ENCODE measurements at regions not wholly inside any gene's neighbourhood (a gene's known extent, or its start where the extent isn't known, plus 50 kb on each side); places are given as distances from the start of the nearest gene placed in this dataset.
"Not testable (repeated sequence)": the region's sequence is repeated elsewhere in the genome, so short reads cannot be mapped to it uniquely, and the experiment has no call there.

DNA sequence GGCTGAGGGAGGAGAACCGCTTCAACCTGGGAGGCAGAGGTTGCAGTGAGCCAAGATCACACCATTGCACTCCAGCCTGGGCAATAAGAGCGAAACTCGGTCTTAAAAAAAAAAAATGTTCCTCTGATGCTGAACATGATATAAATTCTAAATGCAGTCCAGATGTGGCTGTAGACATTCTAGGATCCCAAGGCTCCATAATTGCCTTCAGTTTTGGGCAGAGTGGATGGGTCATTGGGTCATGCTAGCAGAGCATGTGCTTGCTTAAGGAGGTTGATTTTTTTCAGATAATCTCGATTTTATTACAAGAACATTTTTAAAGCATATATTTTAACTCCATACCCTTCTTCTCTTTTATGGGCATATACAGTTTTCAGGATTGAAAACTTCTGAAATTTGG lies 112.0 kb downstream of the UTRN start:
- DNase-seq: no peak

GRCh38 chr6:144400321-144400720 lies 115.2 kb downstream of the UTRN start:
- no peak for DNase-seq

- no peak for DNase-seq
Measured at GRCh38 chr6:144401736-144402733, 116.9 kb downstream of the UTRN start.

- DNase-seq: no peak
Measured at GRCh38 chr6:144402750-144403149, 117.6 kb downstream of the UTRN start.

DNA sequence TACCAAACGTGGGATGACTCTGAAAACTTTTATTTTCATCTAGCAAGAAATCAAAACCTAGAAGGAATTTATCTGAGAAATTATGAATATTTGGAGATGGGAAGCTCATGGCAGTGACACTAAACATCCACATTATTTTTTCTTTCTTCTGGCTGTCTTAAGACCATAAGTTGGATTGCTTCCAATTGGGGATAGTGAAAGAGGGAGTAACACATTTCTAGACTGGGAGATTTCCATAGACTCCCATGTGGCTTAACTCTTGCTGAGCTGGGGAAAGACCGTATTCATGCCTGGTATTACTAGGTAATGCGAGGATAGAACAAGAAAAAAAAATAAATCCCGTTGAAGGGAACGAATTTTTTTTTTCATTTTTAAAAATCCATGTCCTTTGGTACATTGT lies 120.0 kb downstream of the UTRN start:
- DNase-seq: no peak

DNA sequence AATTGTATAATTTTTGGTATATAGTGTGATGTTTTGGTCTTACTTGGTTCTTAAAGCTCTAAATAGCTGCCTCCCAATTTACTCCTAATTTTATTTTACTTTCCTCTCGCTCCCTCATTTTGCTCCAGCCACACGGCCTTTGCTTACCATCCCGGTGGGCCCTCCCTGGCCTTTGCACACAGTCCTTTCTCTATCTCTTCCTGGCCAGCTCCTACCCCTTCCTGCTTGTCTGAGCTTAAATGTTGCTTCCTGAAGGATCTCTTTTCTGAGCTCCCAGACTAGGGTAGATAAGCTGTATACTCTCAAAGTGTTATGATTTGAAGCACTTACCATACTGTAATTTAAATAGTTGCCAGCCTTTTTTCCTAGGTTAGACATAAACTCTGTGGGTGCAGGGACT lies 121.7 kb downstream of the UTRN start:
- no peak for DNase-seq

DNA sequence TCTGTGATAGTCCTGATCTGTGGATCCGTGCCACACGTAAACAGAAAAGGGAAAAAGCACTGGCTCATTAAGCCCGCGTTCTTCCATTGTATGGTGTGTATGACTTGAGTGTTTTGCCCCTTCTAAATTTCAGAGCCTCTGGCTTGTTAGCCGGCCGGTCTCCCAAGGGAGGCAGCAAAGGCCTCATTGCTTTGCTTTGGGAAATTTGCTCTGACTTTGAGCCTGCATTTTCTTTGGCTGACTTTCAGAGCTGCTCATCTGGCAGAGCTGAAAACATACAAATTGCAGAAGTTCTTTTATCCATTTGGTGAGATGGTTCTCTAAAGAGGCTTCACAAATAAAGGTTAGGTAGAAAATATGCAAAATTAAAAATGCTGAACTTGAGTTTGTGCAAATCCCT lies 123.0 kb downstream of the UTRN start:
- no peak for DNase-seq

- no peak for DNase-seq
Measured at GRCh38 chr6:144410059-144410458, 124.9 kb downstream of the UTRN start.

DNA sequence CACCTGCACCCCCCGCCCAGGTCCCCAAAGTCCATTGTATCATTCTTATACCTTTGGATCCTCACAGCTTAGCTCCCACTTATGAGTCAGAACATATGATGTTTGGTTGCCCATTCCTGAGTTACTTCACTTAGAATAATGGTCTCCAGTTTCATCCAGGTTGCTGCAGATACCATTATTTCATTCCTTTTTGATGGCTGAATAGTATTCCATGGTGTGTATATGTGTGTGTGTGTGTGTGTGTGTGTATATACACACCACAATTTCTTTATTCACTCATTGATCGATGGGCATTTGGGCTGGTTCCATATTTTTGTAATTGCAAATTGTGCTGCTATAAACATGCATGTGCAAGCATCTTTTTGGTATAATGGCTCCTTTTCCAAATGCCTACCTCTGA lies 125.4 kb downstream of the UTRN start:
- not testable (repeated sequence) for DNase-seq

DNA sequence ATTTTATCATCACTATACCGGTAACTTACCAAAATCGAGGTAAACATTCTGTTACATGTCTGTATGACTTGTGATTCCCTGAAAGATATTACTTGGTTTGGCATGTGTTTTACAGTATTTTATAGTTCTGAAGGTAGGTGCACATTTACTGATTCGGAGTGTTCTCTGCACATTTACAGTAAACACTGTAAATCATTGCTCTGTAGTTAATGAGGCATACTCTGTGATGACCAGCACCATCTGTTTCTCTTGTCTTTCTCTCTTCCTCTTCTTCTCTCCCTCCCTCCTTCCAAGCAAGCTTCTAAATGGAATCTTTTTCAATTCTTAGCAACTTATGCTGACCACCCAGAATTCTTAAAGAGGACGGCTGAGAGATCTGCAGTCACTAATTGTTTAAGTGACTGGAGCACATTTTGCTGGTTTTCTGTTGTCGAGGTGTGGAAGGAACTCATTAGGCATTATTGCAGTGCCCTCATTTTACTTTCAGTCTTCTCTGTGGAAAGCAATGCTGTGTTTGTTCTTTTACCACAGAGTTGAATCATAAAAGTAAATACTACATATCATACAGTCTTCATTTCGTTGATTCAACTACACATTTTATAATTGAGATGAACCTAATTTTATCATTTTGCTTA lies 126.5 kb downstream of the UTRN start:
- DNase-seq: no peak

- DNase-seq: no peak
Measured at GRCh38 chr6:144413418-144413817, 128.3 kb downstream of the UTRN start.

- DNase-seq: no peak
Measured at GRCh38 chr6:144415014-144415413, 129.9 kb downstream of the UTRN start.

DNA sequence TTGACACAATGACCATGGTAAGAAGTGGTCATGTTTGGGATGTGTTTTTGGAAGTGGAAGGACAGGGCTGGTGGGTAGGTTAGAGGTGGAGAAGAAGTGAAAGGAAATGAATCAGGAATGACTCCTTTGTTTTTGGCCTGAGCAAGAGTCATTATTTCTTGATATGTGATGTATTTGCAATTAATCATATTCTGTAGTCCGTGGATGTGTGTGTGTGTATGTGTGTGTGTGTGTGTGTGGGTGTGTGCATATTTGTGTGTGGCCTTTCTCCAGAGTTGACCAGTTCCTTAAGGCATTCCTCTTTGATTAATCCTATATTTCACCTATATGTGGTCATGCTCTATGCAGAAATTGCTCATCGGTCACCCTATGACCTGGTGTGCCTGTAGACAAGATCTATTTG lies 130.7 kb downstream of the UTRN start:
- DNase-seq: no peak

GRCh38 chr6:144416244-144416643 lies 131.1 kb downstream of the UTRN start:
- no peak for DNase-seq

DNA sequence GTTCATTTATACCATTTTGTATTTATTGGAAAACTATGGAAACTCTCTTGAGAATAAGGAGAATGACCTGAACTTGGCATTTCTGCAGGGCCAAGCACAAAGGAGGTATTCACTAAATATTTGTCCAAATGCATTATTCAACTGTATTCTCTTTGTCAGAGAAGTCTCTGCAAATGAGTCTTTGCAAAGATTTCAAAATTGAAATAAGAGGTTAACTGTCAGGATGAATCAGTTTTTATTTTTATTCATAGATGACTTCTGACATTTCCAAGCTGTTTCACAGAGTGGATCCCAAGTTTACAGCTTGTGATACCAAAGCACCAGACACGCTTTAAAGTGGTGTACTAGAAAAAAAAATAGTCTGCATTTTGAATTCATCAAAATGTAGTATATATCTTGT lies 131.6 kb downstream of the UTRN start:
- DNase-seq: no peak

DNA sequence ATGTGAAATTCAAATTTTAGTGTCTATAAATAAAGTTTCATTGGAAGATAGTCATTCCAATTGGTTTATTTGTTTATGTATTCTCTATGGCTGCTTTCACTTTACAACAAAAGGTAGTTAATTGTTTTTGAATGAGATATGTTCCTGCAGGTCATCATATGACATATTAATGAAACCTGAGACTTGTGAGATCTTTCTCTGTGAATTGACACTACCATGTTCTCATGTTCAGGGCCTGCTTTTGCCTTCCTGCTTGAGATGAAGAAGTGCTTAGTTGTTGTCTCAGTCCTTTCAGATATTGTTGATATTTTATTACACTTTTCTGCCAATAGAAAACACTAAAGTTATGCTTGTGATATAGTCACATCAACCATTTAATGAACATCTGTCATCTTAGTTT lies 132.5 kb downstream of the UTRN start:
- DNase-seq: no peak

- DNase-seq: no peak
Measured at GRCh38 chr6:144418959-144419545, 133.9 kb downstream of the UTRN start.

- no peak for DNase-seq
Measured at GRCh38 chr6:144423167-144423566, 138.0 kb downstream of the UTRN start.

GRCh38 chr6:144429753-144430152 lies 144.6 kb downstream of the UTRN start:
- DNase-seq: no peak

- not testable (repeated sequence) for DNase-seq
Measured at GRCh38 chr6:144433446-144433845, 148.3 kb downstream of the UTRN start.

DNA sequence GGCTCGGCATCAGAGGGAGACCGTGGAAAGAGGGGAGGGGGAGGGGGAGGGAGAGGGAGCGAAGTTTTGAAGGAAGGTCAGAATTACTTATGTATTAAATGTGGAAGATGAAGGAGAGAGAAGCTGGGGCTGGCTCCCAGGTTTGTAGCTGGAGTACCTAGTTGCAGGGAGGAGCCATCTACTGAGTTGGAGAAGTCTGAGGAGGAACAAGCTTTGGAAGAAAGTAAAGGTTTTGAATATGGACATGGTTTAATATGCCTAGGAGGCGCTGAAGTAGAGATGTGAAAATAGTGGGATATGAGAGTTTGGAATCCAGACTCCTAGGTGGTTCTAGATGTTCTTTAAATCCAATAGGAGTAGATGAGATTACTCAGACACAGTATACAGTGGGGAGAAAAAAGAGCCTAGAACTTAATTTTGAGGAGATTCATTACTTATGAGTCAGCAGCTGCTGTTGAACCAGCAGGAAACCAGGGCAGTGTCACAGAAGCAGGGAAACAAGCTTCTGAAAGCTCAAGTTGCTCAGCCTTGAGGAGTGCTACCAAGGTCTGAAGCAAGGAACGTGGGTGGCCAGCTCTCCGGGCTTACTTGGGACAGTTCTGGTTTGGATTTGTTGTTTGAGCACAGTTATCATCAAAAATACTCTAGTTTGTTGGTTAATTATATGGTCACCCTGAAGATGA lies 149.3 kb downstream of the UTRN start:
- no peak for DNase-seq

GRCh38 chr6:144435602-144436426 lies 150.7 kb downstream of the UTRN start:
- no peak for DNase-seq

All from CD4-positive, alpha-beta T cell treated with Interleukin-1 beta for 1 hour (primary cell).